ENCODE measurements at regions not wholly inside any gene's neighbourhood (a gene's known extent, or its start where the extent isn't known, plus 50 kb on each side); places are given as distances from the start of the nearest gene placed in this dataset.

DNA sequence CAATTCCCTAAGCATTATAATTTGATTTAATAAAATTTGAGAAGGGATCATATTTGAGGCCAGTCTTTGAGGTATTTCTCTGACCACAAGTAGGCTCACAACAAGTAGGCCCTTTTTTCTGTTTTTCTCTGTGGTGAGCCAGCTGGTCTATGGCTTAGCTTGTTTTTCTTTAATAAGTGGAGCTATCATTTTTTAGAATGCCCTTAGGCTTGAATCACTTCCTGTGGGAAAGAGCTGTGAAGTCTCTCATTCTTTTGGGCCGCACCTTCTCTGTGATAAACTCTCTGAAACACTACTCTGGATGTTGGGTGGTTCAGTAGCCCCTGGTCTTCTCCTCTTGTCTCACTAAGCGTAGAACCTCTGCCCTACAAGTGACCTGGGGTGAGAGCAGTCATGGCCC is 235.9 kb downstream of the SUCLG1 start:
- no peak for TF ChIP-seq POLR2A (IDR thresholded peaks at IDR 0.05)
- TF ChIP-seq, protein P1, sequence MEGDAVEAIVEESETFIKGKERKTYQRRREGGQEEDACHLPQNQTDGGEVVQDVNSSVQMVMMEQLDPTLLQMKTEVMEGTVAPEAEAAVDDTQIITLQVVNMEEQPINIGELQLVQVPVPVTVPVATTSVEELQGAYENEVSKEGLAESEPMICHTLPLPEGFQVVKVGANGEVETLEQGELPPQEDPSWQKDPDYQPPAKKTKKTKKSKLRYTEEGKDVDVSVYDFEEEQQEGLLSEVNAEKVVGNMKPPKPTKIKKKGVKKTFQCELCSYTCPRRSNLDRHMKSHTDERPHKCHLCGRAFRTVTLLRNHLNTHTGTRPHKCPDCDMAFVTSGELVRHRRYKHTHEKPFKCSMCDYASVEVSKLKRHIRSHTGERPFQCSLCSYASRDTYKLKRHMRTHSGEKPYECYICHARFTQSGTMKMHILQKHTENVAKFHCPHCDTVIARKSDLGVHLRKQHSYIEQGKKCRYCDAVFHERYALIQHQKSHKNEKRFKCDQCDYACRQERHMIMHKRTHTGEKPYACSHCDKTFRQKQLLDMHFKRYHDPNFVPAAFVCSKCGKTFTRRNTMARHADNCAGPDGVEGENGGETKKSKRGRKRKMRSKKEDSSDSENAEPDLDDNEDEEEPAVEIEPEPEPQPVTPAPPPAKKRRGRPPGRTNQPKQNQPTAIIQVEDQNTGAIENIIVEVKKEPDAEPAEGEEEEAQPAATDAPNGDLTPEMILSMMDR (IDR thresholded peaks at IDR 0.05): no peak

All from heart left ventricle (tissue), 13 donors.